GM23338 (cell line): ENCODE measurements at regions not wholly inside any gene's neighbourhood (a gene's known extent, or its start where the extent isn't known, plus 50 kb on each side); places are given as distances from the start of the nearest gene placed in this dataset.

ENCODE experiments used
- ATAC-seq: fragments of 200-7000 bp; cut with Tn5 transposase; 3 replicates; pipeline ENCODE4 v1.9.1; 2020
- DNase-seq: peaks from one replicate; pipeline ENCODE4 v3.0.0-alpha.2; 2015; ENCODE audit warnings: low spot score
- H2AFZ ChIP-seq: fragments of 200-600 bp; sonication (generic); 2 replicates; pipeline ENCODE4 v1.8.0; 2016; ENCODE audit warnings: antibody characterized with exemption, mild to moderate bottlenecking, moderate library complexity
- H3F3A ChIP-seq: fragments of 200-600 bp; sonication (generic); replicated peaks from 2 replicates; pipeline ENCODE4 v1.8.0; 2017; ENCODE audit warnings: antibody characterized with exemption, mixed run types, low read depth
- H3K27ac ChIP-seq: fragments of 200-600 bp; sonication (generic); 2 replicates; pipeline ENCODE4 v1.6.1; 2016; ENCODE audit warnings: low read depth
- H3K27me3 ChIP-seq: fragments of 200-600 bp; sonication (generic); 2 replicates; pipeline ENCODE4 v1.8.0; 2016; ENCODE audit warnings: mild to moderate bottlenecking, mixed run types, moderate library complexity; ENCODE audit not compliant: insufficient read depth
- H3K36me3 ChIP-seq: fragments of 200-600 bp; sonication (generic); 2 replicates; pipeline ENCODE4 v1.8.0; 2016; ENCODE audit warnings: mild to moderate bottlenecking; ENCODE audit not compliant: insufficient read depth
- H3K4me1 ChIP-seq: fragments of 200-600 bp; sonication (generic); 2 replicates; pipeline ENCODE4 v1.8.0; 2016; ENCODE audit warnings: mild to moderate bottlenecking, moderate library complexity; ENCODE audit not compliant: insufficient read depth
- H3K4me2 ChIP-seq: fragments of 200-600 bp; sonication (generic); 2 replicates; pipeline ENCODE4 v1.7.1; 2017; ENCODE audit warnings: mixed run types
- H3K4me3 ChIP-seq: fragments of 200-600 bp; sonication (generic); 2 replicates; pipeline ENCODE4 v1.6.1; 2016; ENCODE audit warnings: mixed run types
- H3K79me2 ChIP-seq: fragments of 200-600 bp; sonication (generic); replicated peaks from 2 replicates; pipeline ENCODE4 v1.8.0; 2017; ENCODE audit warnings: mild to moderate bottlenecking; ENCODE audit not compliant: insufficient read depth
- H3K9me2 ChIP-seq: fragments of 200-600 bp; sonication (generic); 2 replicates; pipeline ENCODE4 v1.8.0; 2017; ENCODE audit not compliant: insufficient read depth
- H4K20me1 ChIP-seq: fragments of 200-600 bp; sonication (generic); replicated peaks from 2 replicates; pipeline ENCODE4 v1.8.0; 2017; ENCODE audit warnings: mild to moderate bottlenecking; ENCODE audit not compliant: insufficient read depth
- H3K27ac Mint-ChIP-seq: 2 replicates; pipeline ENCODE4 v1.8.0; 2020; ENCODE audit warnings: inconsistent platforms, mild to moderate bottlenecking, moderate library complexity, mixed read lengths
- H3K27me3 Mint-ChIP-seq: 3 replicates; pipeline ENCODE4 v1.8.0; 2022; ENCODE audit warnings: low read depth, mild to moderate bottlenecking, moderate library complexity, mixed read lengths, inconsistent platforms; ENCODE audit not compliant: insufficient read depth, poor library complexity
- H3K36me3 Mint-ChIP-seq: 3 replicates; pipeline ENCODE4 v1.8.0; 2021; ENCODE audit warnings: low read depth, mild to moderate bottlenecking, inconsistent platforms, moderate library complexity, mixed read lengths
- H3K4me1 Mint-ChIP-seq: 3 replicates; pipeline ENCODE4 v1.8.0; 2020; ENCODE audit warnings: mild to moderate bottlenecking, inconsistent platforms, mixed read lengths
- H3K4me3 Mint-ChIP-seq: 3 replicates; pipeline ENCODE4 v1.8.0; 2021; ENCODE audit warnings: moderate library complexity, mild to moderate bottlenecking, inconsistent platforms, mixed read lengths
- H3K9me3 Mint-ChIP-seq: 3 replicates; pipeline ENCODE4 v1.8.0; 2020; ENCODE audit warnings: moderate library complexity, mild to moderate bottlenecking, inconsistent platforms, mixed read lengths
- CREB1 ChIP-seq: fragments of 250-450 bp; sonication (Bioruptor Pico); IDR thresholded peaks from 2 replicates; pipeline ENCODE4 v1.5.0; 2020; ENCODE audit warnings: low read depth, mild to moderate bottlenecking, moderate library complexity
- CTCF ChIP-seq, 2 experiments: fragments of 200-600 bp in 1 of 2; sonication (generic) in 1 of 2; conservative IDR thresholded peaks; 2 replicates each; pipeline versions ENCODE4 v1.5.1 to v1.6.1; 2016 to 2017; ENCODE audit warnings: antibody characterized with exemption in 2 of 2, low read depth in 2 of 2, mild to moderate bottlenecking in 2 of 2, moderate library complexity in 1 of 2
- ETS1 ChIP-seq: IDR thresholded peaks from 2 replicates; pipeline ENCODE4 v1.6.1; 2016; ENCODE audit warnings: antibody characterized with exemption
- EZH2 ChIP-seq: fragments of 200-600 bp; sonication (generic); IDR thresholded peaks from one replicate; pipeline ENCODE4 v1.8.0; 2017; ENCODE audit warnings: antibody characterized with exemption, mild to moderate bottlenecking, low read depth; ENCODE audit not compliant: unreplicated experiment
- EZH2phosphoT487 ChIP-seq: fragments of 200-600 bp; sonication (generic); IDR thresholded peaks from one replicate; pipeline ENCODE4 v1.8.1; 2018; ENCODE audit warnings: antibody characterized with exemption; ENCODE audit not compliant: unreplicated experiment
- JUNB ChIP-seq: IDR thresholded peaks from one replicate; pipeline ENCODE4 v1.6.1; 2016; ENCODE audit warnings: antibody characterized with exemption; ENCODE audit not compliant: unreplicated experiment
- NANOG ChIP-seq: IDR thresholded peaks from 2 replicates; pipeline ENCODE4 v1.6.1; 2016; ENCODE audit warnings: antibody characterized with exemption, borderline replicate concordance
- POLR2AphosphoS5 ChIP-seq: IDR thresholded peaks from 2 replicates; pipeline ENCODE4 v1.6.1; 2016; ENCODE audit warnings: antibody characterized with exemption, low read depth
- REST ChIP-seq: IDR thresholded peaks from one replicate; pipeline ENCODE4 v1.6.1; 2018; ENCODE audit warnings: antibody characterized with exemption; ENCODE audit not compliant: unreplicated experiment
- STAT1 ChIP-seq: IDR thresholded peaks from one replicate; pipeline ENCODE4 v1.6.1; 2016; ENCODE audit warnings: antibody characterized with exemption; ENCODE audit not compliant: unreplicated experiment
- ZNF331 ChIP-seq: fragments of 250-450 bp; sonication (Bioruptor Pico); IDR thresholded peaks from 2 replicates; pipeline ENCODE4 v1.5.0; 2020; ENCODE audit warnings: low read depth, mild to moderate bottlenecking, moderate library complexity
- ZNF462 ChIP-seq: fragments of 250-450 bp; sonication (Bioruptor Pico); IDR thresholded peaks from 2 replicates; pipeline ENCODE4 v1.5.0; 2020; ENCODE audit warnings: mild to moderate bottlenecking, moderate library complexity

GRCh38 chr9:86763791-86764190, 183.5 kb downstream of the GAS1 start (continued):
- no peak for TF ChIP-seq CTCF (conservative IDR thresholded peaks at IDR 0.05; ENCODE audit: low read depth in 2 of 2)
- no peak for TF ChIP-seq ZNF331 (CRISPR knock-in tag)

GRCh38 chr9:86757382-86757720, 190.0 kb downstream of the GAS1 start:
- H3K4me1 Mint-ChIP-seq = peaks cover 2% of the 10 kb centered on the region; the same call in 1 of the 3 replicates
- Histone ChIP-seq H3K4me1 (no peaks in the 10 kb centered on the region), H2AFZ (no peak overlapping the region), H3K27ac (no peak overlapping the region), H3K9me2 (0 out of 2 replicates have a peak, but pooled peaks cover under 1% of the 10 kb centered on the region), H3F3A (no peaks in the 10 kb centered on the region), H3K4me3 (no peak overlapping the region), H3K4me2 (no peak overlapping the region), H3K36me3 (no peaks in the 10 kb centered on the region), H3K79me2 (no peaks in the 10 kb centered on the region), H3K27me3 (no peaks in the 10 kb centered on the region), H4K20me1 (no peaks in the 10 kb centered on the region)
- H3K36me3 Mint-ChIP-seq = no peaks in the 10 kb centered on the region
- no peak for ATAC-seq
- peaks cover 2% of the 10 kb centered on the region for H3K27me3 Mint-ChIP-seq
- no peak overlapping the region for H3K4me3 Mint-ChIP-seq
- H3K27ac Mint-ChIP-seq = no peak overlapping the region
- DNase-seq = no peak
- H3K9me3 Mint-ChIP-seq = no peaks in the 10 kb centered on the region
- no peak for TF ChIP-seq JUNB
- no peak for TF ChIP-seq ZNF462 (CRISPR knock-in tag)
- TF ChIP-seq NANOG = no peak
- TF ChIP-seq CREB1 (CRISPR knock-in tag) = no peak
- TF ChIP-seq EZH2phosphoT487 = no peak
- TF ChIP-seq STAT1 = no peak
- TF ChIP-seq EZH2 = no peak
- TF ChIP-seq ZNF331 (CRISPR knock-in tag) = no peak
- no peak for TF ChIP-seq POLR2AphosphoS5
- no peak for TF ChIP-seq REST
- no peak for TF ChIP-seq ETS1
